Uterus (tissue), 2 donors: ENCODE measurements at regions not wholly inside any gene's neighbourhood (a gene's known extent, or its start where the extent isn't known, plus 50 kb on each side); places are given as distances from the start of the nearest gene placed in this dataset.

ENCODE experiments used
- CTCF ChIP-seq, 4 experiments: fragments of 200-600 bp in 2 of 4; fragments of 450-650 bp in 2 of 4; sonication (generic) in 2 of 4; IDR thresholded peaks; one replicate each; pipeline ENCODE4 v1.5.1; 2016 to 2019; ENCODE audit warnings: antibody characterized with exemption in 4 of 4, mild to moderate bottlenecking in 2 of 4, moderate library complexity in 1 of 4
- POLR2A ChIP-seq, 2 donors: fragments of 450-650 bp; IDR thresholded peaks; one replicate each; pipeline ENCODE4 v1.6.1; 2016; ENCODE audit warnings: antibody characterized with exemption in 2 of 2, mild to moderate bottlenecking in 1 of 2, moderate library complexity in 1 of 2

DNA sequence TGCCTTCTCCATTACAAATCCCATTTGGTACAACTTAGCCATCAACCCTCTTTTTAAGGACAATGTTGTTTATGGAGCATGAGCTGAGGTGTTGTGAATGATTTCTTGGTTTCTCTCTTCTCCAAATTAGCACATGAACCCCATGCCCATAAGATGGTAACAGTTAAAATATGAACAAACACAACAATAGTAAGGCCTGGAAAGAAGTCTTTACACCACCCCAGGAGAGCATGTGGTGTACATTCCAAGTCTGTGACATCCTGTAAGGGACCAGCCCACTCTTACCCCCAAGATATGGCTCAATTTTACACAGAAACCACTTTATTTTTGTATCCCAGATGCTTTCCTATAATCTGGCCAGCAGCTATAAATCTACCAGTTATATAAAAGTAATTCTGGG is 226.1 kb downstream of the COX18 start:
- TF ChIP-seq CTCF (IDR thresholded peaks at IDR 0.05) (no peak), POLR2A (IDR thresholded peaks at IDR 0.05) (no peak)
